ENCODE measurements at regions not wholly inside any gene's neighbourhood (a gene's known extent, or its start where the extent isn't known, plus 50 kb on each side); places are given as distances from the start of the nearest gene placed in this dataset.

DNA sequence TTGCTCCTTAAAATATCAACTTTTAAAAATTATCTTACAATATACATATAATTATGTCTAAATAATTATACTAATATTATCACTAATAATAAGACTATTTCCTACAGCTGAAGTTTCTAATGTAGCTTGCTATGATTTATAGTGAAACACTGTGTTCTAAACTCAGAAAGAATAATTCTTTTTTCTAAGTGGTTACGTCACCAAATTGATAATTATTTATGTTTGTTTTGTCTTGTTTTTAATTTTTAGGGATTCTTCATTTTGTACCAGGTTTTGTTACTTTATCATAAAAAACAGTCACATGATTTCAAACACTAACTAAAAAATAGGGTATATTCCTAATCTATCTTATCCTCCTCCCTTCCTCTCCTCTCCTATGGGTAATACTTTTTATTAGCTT, 662.1 kb downstream of the FRK start:
- DNase-seq, result no peak

DNA sequence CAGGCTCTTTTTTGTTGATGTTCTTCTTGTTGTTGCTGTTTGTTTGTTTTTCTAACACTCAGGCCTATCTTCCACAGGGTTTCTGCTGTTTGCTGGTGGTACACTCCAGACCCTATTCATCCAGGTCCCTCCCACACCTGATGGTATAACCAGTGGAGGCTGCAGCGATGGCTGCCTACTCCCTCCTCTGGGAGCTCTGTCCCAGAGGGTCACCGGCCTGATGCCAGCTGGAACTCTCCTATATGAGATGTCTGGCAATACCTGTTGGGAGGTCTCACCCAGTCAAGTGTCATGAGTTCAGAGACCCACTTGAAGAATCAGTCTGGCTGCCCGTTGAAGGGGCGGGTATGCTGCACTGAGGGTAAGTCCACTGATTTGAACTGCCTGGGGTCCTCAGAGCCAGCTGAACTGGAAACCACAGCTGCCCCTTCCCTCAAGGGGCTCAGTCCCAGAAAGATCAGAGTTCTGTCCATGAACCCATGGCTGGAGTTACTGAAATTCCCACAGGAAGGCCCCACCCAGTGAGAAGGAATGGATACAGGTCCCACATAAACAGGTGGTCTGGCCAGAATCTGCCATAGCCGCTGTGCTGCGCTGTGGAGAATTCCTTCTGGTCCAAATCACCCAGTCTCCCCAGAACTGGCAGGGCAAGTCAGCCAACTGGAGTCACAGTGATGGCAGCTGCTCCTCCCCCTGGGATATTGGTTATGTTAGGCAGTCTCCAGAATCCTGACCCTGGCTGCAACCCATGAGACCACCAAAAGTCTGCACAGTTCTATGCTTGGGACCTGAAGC, 664.4 kb downstream of the FRK start:
- DNase-seq, result no peak

DNA sequence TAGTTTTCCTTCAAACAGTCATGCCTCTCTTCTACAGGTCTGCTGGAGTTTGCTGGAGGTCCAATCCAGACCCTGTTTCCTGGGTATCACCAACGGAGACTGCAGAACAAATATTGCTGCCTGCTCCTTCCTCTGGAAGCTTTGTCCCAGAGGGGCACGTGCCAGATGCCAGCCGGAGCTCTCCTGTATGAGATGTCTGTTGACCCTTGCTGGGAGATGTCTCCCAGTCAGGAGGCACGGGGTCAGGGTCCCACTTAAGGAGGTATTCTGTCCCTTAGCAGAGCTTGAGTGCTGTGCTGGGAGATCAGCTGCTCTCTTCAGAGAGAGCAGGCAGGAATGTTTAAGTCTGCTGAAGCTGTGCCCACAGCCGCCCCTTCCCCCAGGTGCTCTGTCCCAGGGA, 666.9 kb downstream of the FRK start:
- no peak for DNase-seq

DNA sequence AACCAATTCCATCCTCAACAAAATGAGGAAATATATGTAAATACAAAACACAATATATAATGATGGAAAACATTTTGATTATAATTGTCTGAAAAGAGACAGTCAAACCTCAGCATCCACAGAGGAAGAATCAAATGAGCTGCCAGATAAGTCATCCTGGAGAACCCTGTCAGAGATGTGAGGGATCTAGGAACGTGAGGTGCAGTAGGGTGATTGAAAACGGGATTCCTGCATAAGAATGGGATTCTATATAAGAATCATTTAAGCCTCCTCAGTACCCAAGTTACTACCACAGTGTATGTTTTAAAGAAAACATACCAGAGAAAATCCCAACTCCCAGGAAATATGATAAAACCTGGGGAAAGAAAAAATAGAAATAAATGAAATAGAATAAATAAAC, 690.5 kb downstream of the FRK start:
- no peak for DNase-seq

DNA sequence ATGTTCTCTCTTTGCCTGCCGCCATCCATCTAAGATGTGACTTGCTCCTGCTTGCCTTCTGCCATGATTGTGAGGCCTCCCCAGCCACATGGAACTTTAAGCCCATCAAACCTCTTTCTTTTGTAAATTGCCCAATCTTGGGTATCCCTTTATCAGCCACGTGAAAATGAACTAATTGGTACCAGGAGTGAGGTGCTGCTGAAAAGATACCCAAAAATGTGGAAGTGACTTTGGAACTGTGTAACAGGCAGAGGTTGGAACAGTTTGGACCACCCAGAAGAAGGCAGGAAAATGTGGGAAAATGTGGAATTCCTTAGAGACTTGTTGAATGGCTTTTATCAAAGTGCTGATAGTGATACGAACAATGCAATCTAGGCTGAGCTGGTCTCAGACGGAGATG, 694.9 kb downstream of the FRK start:
- DNase-seq, result no peak

DNA sequence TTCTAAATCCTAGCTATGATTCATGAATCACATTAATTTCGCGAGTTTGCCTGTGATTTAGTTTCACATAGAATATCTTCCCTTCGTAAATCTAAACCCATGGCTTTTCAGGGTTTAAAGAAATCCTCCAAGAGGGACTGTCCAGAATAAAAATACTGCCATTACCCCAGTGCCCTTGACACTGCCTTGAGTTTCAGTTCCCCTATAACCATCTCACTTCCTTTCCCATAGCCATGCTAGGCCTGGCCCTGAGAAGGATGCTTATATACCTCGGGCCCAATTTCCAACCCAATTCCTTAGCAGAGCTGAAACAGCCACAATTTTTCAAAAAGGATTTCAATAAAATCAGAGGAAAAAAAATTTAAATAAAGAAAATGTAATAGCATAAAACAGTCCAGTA, 697.3 kb downstream of the FRK start:
- DNase-seq, result no peak

DNA sequence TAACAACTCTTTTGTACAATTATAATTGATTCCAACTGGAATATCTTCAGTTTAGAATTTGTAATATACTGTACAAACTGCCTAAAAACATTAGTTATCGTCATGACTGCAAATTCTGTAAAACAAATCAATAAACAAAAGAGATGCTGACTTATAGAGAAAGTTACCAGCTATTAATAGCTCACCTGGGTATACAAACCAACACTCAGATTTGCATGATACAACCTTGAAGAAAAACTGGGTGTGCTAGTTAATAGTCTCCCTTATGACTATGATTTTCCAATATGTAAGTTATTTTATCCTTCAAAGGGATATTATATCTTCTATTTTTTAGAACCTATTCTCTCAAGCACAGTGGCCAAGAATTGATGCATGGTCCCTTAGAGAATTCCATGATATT, 698.5 kb downstream of the FRK start:
- DNase-seq, result no peak

DNA sequence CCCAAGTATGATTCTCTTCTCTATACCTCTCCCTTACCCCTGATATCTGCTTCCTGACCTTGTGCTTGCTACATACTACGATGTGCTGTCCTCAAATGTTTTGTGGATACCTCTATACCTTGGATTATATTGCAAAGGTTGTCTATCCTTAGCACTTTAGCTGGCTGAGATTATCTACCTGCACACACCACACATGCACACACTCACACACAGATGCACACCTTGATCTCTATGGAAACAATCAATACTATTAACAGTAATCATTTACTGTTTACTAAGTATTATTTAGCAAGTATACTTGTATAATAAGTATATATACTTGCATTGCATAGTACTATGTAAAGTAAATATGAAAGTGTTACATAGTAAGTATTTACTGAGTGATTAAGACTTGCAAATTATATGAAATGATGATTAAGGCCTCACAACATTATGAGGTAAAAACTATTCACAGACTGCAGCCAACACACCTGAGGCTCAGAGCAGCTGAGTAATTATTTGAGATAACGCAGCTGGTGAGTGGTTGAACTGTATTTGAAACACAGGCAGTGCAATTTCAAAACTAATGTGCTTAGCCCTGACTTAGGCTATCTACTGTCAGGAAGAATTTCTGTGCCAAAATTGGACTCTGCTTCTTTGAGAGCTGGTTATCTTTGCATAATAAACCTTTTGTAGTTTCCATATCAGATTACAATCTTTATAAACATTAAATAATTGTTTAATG, 699.9 kb downstream of the FRK start:
- DNase-seq, result no peak

DNA sequence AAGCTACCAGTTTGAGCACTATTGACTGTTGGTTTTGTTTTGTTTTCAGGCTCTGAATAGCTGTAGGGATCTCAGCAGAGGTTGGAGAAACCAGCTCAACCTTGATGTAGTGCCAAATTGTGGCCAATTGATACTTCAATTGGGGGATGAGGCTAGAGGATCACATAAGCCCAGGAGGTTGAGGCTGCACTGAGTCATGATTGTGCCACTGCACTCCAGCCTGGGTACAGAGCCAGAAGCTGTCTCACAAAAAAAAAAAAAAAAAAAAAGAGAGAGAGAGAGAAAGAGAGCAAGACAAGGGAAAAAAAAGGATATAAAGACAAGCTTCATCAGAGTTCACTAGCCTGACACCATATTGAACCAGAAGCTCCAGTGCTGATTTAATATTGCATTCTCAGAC, 702.1 kb downstream of the FRK start:
- DNase-seq, result no peak

DNA sequence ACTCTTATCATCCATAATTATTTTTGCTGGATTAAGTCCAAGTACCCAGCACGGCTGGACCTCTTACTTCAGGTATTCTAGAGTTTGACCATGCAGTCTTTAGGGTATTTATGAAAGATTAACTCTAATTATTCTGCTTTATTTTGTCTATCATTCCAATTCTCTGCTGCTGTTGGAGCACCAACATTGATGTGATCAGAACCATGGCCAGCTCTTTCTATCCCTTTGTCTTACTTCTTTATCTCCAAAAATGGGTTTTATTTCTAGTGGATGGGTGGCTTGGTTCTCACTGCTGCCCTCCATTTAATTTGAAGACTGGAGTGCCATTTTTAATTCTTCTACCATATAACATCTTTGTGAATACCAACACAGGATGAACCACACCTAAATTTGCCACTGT, 704.3 kb downstream of the FRK start:
- no peak for DNase-seq

DNA sequence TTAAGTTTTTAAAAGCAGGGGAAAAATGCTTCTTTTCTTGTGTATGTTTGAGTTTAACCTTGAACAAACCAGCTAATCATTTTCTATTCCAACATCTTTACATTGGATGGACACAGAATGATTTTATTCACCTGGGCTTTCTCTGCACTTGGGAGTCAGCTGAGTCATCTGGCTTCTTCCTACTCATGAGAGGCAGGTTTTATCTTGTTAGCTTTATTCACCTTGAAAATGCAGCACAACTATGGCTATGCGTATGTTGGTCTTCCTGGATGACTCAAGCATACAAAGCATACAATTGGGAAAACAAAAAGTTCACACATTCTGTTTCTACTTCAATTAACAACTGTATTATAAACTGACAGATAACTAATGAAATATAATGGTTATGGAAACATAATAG, 737.7 kb downstream of the FRK start:
- DNase-seq, result no peak

DNA sequence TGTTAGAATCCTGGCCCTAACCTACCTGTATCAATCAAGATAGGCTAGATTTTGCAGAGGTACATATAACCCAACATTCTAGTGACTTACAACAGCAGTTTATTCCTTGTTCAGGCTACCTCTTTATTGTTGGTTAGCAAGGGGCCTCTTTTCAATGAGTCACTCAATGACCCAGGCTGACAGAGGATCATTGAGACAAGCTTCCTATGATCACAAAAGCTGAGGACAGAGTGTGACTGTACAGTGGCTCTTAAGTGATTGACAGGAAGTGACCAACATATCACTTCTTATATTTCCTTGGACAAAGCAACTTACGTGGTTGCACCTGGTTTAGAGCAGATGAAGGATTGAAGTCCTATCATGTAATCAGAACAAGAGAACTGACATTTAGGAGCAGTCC, 740.9 kb downstream of the FRK start:
- DNase-seq, result no peak

DNA sequence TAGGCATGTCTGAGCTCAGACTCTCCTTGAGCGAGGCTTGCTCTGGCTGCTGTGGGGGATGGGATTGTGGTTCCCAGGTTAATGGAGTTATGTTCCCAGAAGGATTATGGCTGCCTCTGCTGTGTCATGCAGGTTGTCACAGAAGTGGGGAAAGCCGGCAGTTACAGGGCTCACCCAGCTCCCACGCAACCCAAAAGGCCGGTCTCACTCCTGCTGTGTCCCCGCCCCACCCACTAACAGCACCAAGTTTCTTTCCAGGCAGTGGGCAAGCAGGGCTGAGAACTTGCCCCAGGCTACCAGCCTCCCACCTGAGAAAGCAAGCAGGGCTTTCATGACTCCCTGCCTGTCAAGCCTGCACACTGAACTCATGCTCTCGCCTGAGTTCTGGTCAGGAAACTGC, 750.5 kb downstream of the FRK start:
- no peak for DNase-seq

DNA sequence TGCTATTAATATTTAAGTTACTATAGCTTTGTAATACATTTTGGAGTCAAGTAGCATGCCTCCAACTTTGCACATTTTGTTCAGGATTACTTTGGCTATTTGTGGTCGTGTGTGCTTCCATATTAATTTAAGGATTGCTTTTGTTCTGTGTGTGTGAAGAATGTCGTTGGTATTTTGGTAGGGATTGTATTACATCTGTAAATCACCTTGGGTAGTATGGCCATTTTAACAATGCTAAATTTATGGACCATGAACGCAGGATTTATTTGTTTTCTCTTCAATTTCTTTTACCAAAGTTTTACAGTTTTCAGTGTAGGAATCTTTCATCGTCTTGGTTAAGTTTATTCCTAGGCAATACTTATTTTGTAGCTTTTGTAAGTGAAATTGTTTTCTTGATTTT, 758.0 kb downstream of the FRK start:
- DNase-seq, result no peak

DNA sequence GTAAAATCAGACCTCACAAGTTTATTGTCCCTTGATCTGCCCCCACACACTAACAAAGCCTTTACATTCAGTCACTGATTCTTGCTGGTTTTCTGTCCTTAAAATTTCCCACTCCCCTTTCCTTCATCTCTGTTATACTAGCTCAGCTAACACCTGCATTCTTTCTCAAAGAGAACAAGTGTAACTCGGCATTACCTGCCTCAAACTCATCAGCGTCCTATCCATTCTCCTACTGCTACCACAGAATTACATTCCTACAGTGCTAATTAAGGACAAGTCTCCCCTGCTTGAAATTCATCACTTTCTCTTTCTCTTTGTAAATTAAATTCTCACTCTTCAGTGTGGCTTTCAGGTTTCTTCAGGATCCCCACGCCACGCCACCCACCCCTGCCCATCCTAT, 773.2 kb downstream of the FRK start:
- no peak for DNase-seq

DNA sequence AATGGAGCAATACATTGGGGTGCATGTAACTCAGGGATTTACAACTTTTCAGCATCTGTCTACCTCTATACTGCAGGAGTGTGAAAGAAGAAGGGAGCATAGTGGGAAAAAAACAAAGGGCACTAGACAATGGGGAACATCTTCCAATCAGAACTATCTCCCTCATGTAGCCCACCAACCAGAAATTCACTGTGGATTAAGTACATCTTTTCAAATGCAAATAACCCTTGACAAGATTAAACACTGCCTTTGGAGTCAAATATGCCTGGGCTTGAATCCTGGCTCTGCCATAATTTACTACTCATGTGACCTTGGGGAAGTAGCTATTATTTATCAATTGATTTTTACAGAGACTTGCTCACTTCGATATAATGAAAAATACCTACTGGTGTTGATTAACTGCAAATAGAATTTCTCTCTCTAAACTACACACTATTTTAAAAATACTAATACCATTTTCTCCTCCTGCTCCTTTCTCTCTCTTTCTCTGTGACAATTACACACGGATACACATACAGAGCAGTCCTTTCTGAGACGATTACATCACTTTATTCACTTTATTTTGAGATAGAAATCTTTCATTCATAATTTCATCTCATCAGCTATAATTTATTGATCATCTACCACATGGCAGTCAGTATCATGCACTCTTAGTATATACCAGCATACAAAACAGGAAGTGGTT, 783.7 kb downstream of the FRK start:
- no peak for DNase-seq

DNA sequence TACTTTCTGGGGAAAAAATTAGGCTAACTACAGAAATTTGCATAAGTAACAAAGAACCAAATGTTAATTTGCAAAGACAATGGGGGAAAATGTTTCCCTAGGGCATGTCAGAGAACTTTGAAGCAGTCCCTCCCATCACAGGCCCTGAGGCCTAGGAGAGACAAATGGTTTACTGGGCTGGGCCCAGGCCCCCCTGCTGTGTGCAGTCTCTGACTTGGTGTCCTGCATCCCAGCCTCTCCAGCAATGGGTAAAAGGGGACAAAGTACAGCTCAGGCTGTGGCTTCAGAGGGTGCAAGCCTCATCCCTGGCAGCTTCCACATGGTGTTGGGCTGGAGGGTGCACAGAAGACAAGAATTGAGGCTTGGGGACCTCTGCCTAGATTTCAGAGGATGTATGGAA, 788.4 kb downstream of the FRK start:
- no peak for DNase-seq

DNA sequence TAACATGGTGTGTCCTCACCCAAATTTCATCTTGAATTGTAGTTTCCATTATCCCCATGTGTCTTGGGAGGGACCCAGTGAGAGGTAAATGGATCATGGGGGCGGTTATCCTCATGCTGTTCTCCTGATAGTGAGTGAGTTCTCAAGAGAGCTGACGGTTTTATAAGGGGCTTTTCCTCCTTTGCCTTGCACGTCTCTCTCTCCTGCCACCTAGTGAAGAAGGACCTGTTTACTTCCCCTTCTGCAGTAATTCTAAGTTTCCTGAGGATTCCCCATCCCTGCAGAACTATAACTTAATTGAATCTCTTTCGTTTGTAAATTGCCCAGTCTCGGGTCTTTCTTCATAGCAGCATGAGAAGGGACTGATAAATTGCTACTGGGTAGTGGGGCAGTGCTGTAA, 789.3 kb downstream of the FRK start:
- DNase-seq, result no peak

DNA sequence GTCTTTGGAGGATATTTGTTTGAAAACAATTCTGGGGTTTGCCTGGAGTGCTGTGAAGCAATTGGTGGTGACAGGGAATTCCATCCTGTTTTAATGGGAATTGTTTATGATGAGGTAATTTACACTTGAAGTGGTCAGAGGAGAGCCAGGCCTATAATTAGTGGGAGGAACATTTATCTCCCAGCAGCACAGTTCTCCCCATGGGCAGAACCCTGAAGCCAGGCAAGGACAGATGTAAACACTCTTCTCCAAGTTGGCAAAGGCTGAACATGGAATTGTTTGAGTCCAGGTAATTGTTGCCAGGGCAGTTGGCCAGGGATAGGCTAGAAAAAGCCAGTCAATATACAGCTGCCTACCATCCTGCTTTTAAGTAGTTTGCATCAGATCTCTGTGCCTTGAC, 789.7 kb downstream of the FRK start:
- no peak for DNase-seq

DNA sequence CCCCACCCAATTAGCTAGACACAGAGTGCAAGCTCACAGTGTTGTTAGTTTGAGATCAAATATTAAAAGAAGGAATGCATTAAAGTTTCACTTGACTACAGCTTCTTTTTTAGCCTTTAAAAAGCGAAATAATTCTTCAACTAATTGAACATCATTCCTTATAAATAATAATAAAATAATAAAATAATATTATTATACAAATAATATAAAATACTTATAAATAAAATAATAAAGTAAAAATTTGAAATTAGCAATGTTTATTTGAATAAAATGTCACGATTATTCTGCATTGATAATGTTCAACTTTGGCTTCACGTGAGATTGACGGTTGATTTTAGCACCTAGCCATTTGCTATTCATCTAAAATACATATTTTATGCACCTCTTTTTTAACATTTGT, 819.3 kb downstream of the FRK start:
- DNase-seq, result no peak

DNA sequence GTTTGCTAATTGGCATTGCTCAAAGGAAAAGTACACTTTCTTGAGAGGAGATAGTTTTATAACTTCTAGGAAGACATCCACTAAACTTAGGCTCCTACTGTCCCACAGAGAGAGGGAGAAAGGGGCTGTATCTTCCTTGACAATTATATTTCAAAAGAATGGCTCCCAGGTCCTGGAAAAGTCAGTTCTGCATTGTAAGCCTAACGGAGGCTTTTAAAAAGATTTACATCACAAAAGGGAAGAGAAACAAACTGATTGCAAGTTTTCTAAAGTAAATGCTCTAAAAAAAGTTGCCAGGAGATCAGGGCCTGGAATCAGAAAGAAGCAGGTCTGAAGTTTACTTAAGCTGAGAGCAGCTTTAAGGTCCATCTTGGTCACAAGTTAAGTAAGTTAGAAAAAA, 839.5 kb downstream of the FRK start:
- DNase-seq, result no peak

DNA sequence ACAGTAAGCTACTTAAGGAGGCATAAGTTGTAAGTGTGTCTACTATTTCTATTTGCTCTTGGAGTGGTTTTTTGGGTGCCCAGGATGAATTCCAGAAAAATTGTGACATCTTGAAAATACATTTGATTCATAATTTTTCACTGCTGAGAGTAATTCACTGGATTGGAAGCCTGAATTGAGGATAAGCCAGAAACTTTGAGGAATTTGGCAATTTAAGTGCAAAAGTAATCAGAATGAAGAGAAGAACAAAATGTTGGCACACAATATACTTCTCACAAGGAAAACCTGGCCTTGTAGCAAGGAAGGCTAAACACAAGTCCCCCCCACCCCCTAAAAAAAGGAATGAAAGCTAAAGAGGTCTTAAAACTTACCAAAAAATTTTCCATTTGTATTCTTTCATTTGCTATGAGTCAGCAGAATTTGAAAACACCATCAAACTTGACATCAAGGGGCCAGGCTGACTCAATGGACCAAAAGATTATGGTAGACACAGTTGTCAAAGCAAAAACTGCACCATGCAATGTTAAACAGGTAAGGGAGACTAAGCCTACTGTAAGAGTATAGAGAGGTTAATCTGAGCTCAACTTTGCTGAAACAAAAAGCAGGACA, 840.0 kb downstream of the FRK start:
- DNase-seq, result no peak

DNA sequence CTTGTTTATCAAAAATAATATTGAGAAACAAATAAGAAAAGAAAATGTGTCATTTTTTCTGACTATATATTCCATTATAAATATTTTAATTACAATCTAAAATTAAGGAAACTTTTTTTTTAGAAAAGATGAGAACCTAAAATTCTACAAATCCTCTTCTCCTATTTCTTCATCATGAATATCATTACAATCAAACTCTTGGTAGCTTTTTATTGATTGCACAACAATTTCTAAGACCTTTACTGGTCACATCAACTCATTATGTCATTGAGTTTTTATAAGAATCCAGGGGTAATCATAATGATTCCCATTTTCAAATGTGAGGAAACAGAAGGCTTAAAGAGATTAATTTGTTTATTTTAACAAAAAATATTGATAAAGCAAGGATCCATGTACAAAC, 841.0 kb downstream of the FRK start:
- DNase-seq, result no peak

DNA sequence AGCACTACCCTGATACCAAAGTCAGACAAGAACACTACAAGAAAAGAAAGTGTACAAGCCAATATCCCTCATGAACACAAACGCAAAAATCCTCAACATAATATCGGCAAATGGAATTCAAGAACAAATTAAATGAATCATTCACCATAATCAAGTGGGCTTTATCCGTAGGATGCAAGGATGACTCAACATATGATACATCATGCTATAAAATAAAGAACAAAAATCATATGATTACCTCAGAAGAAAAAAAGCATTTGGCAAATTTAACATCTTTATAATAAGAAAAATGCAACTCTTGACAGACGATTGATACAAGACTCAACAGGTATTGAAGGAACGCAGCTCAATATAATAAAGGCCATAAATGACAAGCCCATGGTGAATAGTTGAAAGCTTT, 843.9 kb downstream of the FRK start:
- no peak for DNase-seq
